ENCODE measurements at regions not wholly inside any gene's neighbourhood (a gene's known extent, or its start where the extent isn't known, plus 50 kb on each side); places are given as distances from the start of the nearest gene placed in this dataset.

GRCh38 chr12:44961887-44962286 is 85.8 kb upstream of the NELL2 start:
- TF ChIP-seq EZH2phosphoT487 (IDR thresholded peaks at IDR 0.05; ENCODE audit: insufficient read depth, low read depth) (no peak), EZH2 (IDR thresholded peaks at IDR 0.05; ENCODE audit: insufficient read depth, poor library complexity, severe bottlenecking) (no peak)
- 6 to 9% methylated on average over 3 of the region's 3 CpGs for WGBS, 2 experiments (ENCODE audit: low coverage in 1 of 2, low lambda C conversion rate in 2 of 2, missing lambda C conversion rate in 2 of 2)
- no peaks in the 10 kb centered on the region for H3K9me3 ChIP-seq (ENCODE audit: low read depth)
- no peak overlapping the region for H3K4me2 ChIP-seq (ENCODE audit: unreplicated experiment)
- H3K4me1 ChIP-seq (ENCODE audit: insufficient read depth) = no peaks in the 10 kb centered on the region
- no peaks in the 10 kb centered on the region for H3F3A ChIP-seq (ENCODE audit: insufficient read depth)
- H4K20me1 ChIP-seq (ENCODE audit: insufficient read depth) = no peaks in the 10 kb centered on the region
- no peak overlapping the region for H3K9ac ChIP-seq
- H3K27me3 ChIP-seq (replicated peaks; ENCODE audit: insufficient read depth) = no peaks in the 10 kb centered on the region
- H3K79me2 ChIP-seq (ENCODE audit: insufficient read depth) = no peaks in the 10 kb centered on the region
- no peak overlapping the region for H2AFZ ChIP-seq
- no peak overlapping the region for H3K27ac ChIP-seq
- H3K4me3 ChIP-seq = no peak overlapping the region
- H3K36me3 ChIP-seq (ENCODE audit: low read depth) = no peaks in the 10 kb centered on the region
- no peak for DNase-seq
- no peaks in the 10 kb centered on the region for H3K9me2 ChIP-seq (ENCODE audit: insufficient read depth)
- in situ Hi-C loops (cut with MboI) = no loop called here

- Histone ChIP-seq H3K4me3 (no peak overlapping the region), H3K4me1 (ENCODE audit: insufficient read depth) (no peaks in the 10 kb centered on the region), H4K20me1 (ENCODE audit: insufficient read depth) (no peaks in the 10 kb centered on the region), H3K27me3 (replicated peaks; ENCODE audit: insufficient read depth) (no peaks in the 10 kb centered on the region), H3F3A (ENCODE audit: insufficient read depth) (no peaks in the 10 kb centered on the region), H3K4me2 (ENCODE audit: unreplicated experiment) (no peak overlapping the region), H3K9me2 (ENCODE audit: insufficient read depth) (no peaks in the 10 kb centered on the region), H2AFZ (no peak overlapping the region), H3K27ac (no peak overlapping the region), H3K79me2 (ENCODE audit: insufficient read depth) (no peaks in the 10 kb centered on the region), H3K9ac (no peak overlapping the region), H3K9me3 (ENCODE audit: low read depth) (no peaks in the 10 kb centered on the region), H3K36me3 (ENCODE audit: low read depth) (no peaks in the 10 kb centered on the region)
- in situ Hi-C loops (cut with MboI) = no loop called here
- DNase-seq = no peak
- WGBS, 2 experiments (ENCODE audit: low coverage in 1 of 2, low lambda C conversion rate in 2 of 2, missing lambda C conversion rate in 2 of 2) = 40 to 48% methylated on average over 3 of the region's 3 CpGs
- no peak for TF ChIP-seq EZH2 (IDR thresholded peaks at IDR 0.05; ENCODE audit: insufficient read depth, poor library complexity, severe bottlenecking)
- TF ChIP-seq EZH2phosphoT487 (IDR thresholded peaks at IDR 0.05; ENCODE audit: insufficient read depth, low read depth) = no peak
These were observed 84.7 kb upstream of the NELL2 start for GRCh38 chr12:44960856-44961255.

GRCh38 chr12:44960423-44960822 is 84.3 kb upstream of the NELL2 start:
- Histone ChIP-seq H3K27me3 (replicated peaks; ENCODE audit: insufficient read depth) (no peaks in the 10 kb centered on the region), H4K20me1 (ENCODE audit: insufficient read depth) (no peaks in the 10 kb centered on the region), H3K9me3 (ENCODE audit: low read depth) (no peaks in the 10 kb centered on the region), H3K79me2 (ENCODE audit: insufficient read depth) (no peaks in the 10 kb centered on the region), H3K27ac (no peak overlapping the region), H3K4me2 (ENCODE audit: unreplicated experiment) (no peak overlapping the region), H3F3A (ENCODE audit: insufficient read depth) (no peaks in the 10 kb centered on the region), H3K9me2 (ENCODE audit: insufficient read depth) (no peaks in the 10 kb centered on the region), H2AFZ (no peak overlapping the region), H3K9ac (no peak overlapping the region), H3K36me3 (ENCODE audit: low read depth) (no peaks in the 10 kb centered on the region), H3K4me1 (ENCODE audit: insufficient read depth) (no peaks in the 10 kb centered on the region), H3K4me3 (no peak overlapping the region)
- DNase-seq = no peak
- no peak for TF ChIP-seq EZH2phosphoT487 (IDR thresholded peaks at IDR 0.05; ENCODE audit: insufficient read depth, low read depth)
- TF ChIP-seq EZH2 (IDR thresholded peaks at IDR 0.05; ENCODE audit: insufficient read depth, poor library complexity, severe bottlenecking) = no peak
- WGBS, 2 experiments (ENCODE audit: low coverage in 1 of 2, low lambda C conversion rate in 2 of 2, missing lambda C conversion rate in 2 of 2) = 6 to 26% methylated on average over 3 of the region's 3 CpGs
- in situ Hi-C loops (cut with MboI) = no loop called here

GRCh38 chr12:44947163-44947562 is 71.0 kb upstream of the NELL2 start:
- TF ChIP-seq EZH2 (IDR thresholded peaks at IDR 0.05; ENCODE audit: insufficient read depth, poor library complexity, severe bottlenecking) (no peak), EZH2phosphoT487 (IDR thresholded peaks at IDR 0.05; ENCODE audit: insufficient read depth, low read depth) (no peak)
- no peaks in the 10 kb centered on the region for H3K9me2 ChIP-seq (ENCODE audit: insufficient read depth)
- DNase-seq = no peak
- H2AFZ ChIP-seq = no peak overlapping the region
- H3K4me1 ChIP-seq (ENCODE audit: insufficient read depth) = no peaks in the 10 kb centered on the region
- H3K36me3 ChIP-seq (ENCODE audit: low read depth) = no peaks in the 10 kb centered on the region
- no peak overlapping the region for H3K4me2 ChIP-seq (ENCODE audit: unreplicated experiment)
- 31 to 32% methylated on average over 1 of the region's 1 CpG for WGBS, 2 experiments (ENCODE audit: low coverage in 1 of 2, low lambda C conversion rate in 2 of 2, missing lambda C conversion rate in 2 of 2)
- no peak overlapping the region for H3K4me3 ChIP-seq
- in situ Hi-C loops (cut with MboI) = no loop called here
- H3K9me3 ChIP-seq (ENCODE audit: low read depth) = no peaks in the 10 kb centered on the region
- no peaks in the 10 kb centered on the region for H3K79me2 ChIP-seq (ENCODE audit: insufficient read depth)
- H3K27ac ChIP-seq = no peak overlapping the region
- no peaks in the 10 kb centered on the region for H4K20me1 ChIP-seq (ENCODE audit: insufficient read depth)
- no peaks in the 10 kb centered on the region for H3K27me3 ChIP-seq (replicated peaks; ENCODE audit: insufficient read depth)
- no peaks in the 10 kb centered on the region for H3F3A ChIP-seq (ENCODE audit: insufficient read depth)
- no peak overlapping the region for H3K9ac ChIP-seq

DNA sequence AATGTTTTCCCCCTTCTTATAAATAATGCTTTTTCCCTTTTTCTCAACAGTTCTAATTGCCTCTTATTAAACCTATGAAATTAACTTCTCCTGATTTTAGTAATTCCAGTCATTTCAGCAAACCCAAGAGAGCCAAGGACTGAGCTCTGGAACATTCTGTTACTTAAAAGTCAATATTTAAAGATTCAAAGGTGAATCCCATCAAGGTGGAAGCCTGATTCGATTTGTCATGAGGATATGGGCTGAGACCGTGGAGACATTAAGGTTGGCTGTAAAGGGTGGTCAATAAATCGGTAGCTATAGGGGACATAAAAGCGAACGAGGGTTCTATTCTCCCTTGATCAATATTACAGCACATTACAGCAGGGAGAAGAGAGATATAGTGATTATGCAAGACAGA is 66.6 kb upstream of the NELL2 start:
- H3K4me1 ChIP-seq (ENCODE audit: insufficient read depth) = no peaks in the 10 kb centered on the region
- H3K9me3 ChIP-seq (ENCODE audit: low read depth) = no peaks in the 10 kb centered on the region
- in situ Hi-C loops (cut with MboI) = no loop called here
- H3K9ac ChIP-seq = no peak overlapping the region
- DNase-seq = no peak
- H3K36me3 ChIP-seq (ENCODE audit: low read depth) = no peaks in the 10 kb centered on the region
- TF ChIP-seq EZH2 (IDR thresholded peaks at IDR 0.05; ENCODE audit: insufficient read depth, poor library complexity, severe bottlenecking) (no peak), EZH2phosphoT487 (IDR thresholded peaks at IDR 0.05; ENCODE audit: insufficient read depth, low read depth) (no peak)
- H3F3A ChIP-seq (ENCODE audit: insufficient read depth) = no peaks in the 10 kb centered on the region
- H4K20me1 ChIP-seq (ENCODE audit: insufficient read depth) = no peaks in the 10 kb centered on the region
- H3K27me3 ChIP-seq (replicated peaks; ENCODE audit: insufficient read depth) = no peaks in the 10 kb centered on the region
- H2AFZ ChIP-seq = no peak overlapping the region
- H3K9me2 ChIP-seq (ENCODE audit: insufficient read depth) = no peaks in the 10 kb centered on the region
- no peak overlapping the region for H3K4me3 ChIP-seq
- no peaks in the 10 kb centered on the region for H3K79me2 ChIP-seq (ENCODE audit: insufficient read depth)
- WGBS, 2 experiments (ENCODE audit: low coverage in 1 of 2, low lambda C conversion rate in 2 of 2, missing lambda C conversion rate in 2 of 2) = 22 to 23% methylated on average over 5 of the region's 5 CpGs
- H3K27ac ChIP-seq = no peak overlapping the region
- no peak overlapping the region for H3K4me2 ChIP-seq (ENCODE audit: unreplicated experiment)

Measured in GM23248 (cell line).